GM12892 (cell line): ENCODE measurements at regions not wholly inside any gene's neighbourhood (a gene's known extent, or its start where the extent isn't known, plus 50 kb on each side); places are given as distances from the start of the nearest gene placed in this dataset.

Experiments used
- POLR2A ChIP-seq: IDR thresholded peaks from 2 replicates; pipeline ENCODE4 v1.6.1; 2011; ENCODE audit warnings: low read depth, low read length, control low read depth
- POLR2AphosphoS5 ChIP-seq: IDR thresholded peaks from 2 replicates; pipeline ENCODE4 v1.6.1; 2011; ENCODE audit warnings: low read depth, low read length, control low read depth

DNA sequence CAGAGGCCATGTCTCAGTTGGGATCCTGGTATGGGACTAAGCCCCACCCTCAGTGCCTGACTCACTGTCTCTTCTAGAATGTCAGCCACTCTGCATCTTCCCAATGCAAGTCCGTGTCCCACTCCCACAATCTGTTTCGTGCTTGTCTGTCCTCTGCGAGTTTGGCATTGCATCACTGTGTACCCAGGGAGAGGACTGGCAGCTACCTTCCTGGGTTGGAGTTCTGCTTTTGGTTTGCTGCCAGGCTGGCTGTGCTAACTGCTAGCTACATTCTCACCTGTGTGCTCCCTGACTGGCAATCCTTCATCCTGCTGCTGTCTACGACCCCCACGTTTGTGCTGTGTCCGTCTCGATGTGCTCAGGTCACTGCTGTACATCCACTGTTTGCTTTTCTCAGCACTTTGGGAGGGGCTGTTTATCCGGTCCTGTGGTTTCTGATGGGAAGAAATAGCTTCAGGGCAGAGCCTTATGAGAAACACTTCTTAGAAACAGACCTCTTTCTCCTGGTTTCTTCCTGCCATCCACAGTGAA is 56.0 kb upstream of the GLI3 start:
- TF ChIP-seq POLR2AphosphoS5 (no peak), POLR2A (no peak)
